ENCODE measurements at regions not wholly inside any gene's neighbourhood (a gene's known extent, or its start where the extent isn't known, plus 50 kb on each side); places are given as distances from the start of the nearest gene placed in this dataset.

- intact Hi-C loops (cut with DNase I; ENCODE audit: low total_unique reads) = no loop called here
- TF ChIP-seq, protein P1, sequence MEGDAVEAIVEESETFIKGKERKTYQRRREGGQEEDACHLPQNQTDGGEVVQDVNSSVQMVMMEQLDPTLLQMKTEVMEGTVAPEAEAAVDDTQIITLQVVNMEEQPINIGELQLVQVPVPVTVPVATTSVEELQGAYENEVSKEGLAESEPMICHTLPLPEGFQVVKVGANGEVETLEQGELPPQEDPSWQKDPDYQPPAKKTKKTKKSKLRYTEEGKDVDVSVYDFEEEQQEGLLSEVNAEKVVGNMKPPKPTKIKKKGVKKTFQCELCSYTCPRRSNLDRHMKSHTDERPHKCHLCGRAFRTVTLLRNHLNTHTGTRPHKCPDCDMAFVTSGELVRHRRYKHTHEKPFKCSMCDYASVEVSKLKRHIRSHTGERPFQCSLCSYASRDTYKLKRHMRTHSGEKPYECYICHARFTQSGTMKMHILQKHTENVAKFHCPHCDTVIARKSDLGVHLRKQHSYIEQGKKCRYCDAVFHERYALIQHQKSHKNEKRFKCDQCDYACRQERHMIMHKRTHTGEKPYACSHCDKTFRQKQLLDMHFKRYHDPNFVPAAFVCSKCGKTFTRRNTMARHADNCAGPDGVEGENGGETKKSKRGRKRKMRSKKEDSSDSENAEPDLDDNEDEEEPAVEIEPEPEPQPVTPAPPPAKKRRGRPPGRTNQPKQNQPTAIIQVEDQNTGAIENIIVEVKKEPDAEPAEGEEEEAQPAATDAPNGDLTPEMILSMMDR (IDR thresholded peaks at IDR 0.05) = no peak
- no peak for TF ChIP-seq POLR2A (IDR thresholded peaks at IDR 0.05)
- 70 to 76% methylated on average over 2 of the region's 2 CpGs for WGBS, 2 donors
- no peak overlapping the region for H3K4me3 ChIP-seq (ENCODE audit: low read depth, poor library complexity, severe bottlenecking)
- no peak for DNase-seq (ENCODE audit: low spot score in 2 of 2)
These were observed 210.2 kb upstream of the ITGA1 start for GRCh38 chr5:52577546-52577945.

DNA sequence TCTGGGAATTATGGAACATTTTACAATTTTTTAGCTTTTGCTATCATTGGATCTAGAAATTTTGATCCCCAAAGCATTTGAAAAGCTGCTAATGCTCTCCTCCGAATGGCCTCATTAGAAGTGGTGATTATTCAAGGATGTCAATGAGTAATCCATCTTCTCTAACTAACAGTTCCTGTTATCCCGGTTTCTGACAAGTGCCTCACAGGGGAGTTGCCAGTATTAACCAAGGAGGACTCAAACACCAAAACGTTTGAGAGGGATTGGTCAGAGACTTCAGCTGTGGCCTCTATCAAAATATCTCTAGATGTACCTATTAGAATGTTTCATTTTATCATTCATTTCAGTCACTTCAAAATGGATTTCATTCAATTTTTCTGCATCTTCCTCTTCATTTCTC, 208.3 kb upstream of the ITGA1 start:
- no peak for DNase-seq (ENCODE audit: low spot score in 2 of 2)
- H3K4me3 ChIP-seq (ENCODE audit: low read depth, poor library complexity, severe bottlenecking) = no peak overlapping the region
- intact Hi-C loops (cut with DNase I; ENCODE audit: low total_unique reads) = no loop called here
- TF ChIP-seq, protein P1 (IDR thresholded peaks at IDR 0.05) = no peak
- TF ChIP-seq POLR2A (IDR thresholded peaks at IDR 0.05) = no peak
- WGBS, 2 donors = 19 to 26% methylated on average over 3 of the region's 3 CpGs

DNA sequence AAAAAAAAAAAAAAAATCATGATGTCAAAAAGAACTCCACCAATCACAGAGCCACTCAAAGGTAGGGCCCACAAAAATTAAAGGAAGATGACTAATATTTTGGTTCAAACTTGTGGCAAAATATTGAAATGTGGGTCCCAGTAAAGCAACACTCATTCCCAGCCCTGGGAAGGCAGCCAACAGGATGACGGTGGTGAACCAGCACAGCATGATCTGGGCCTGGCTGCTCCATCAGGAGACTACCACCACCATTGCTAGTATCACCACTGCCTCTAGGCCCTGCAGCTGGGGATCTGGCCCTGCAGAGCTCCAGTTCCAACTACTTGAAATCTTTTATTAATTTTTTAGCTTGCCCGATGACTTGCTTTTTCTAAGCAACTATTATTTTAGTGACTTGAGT, 206.8 kb upstream of the ITGA1 start:
- intact Hi-C loops (cut with DNase I; ENCODE audit: low total_unique reads) = no loop called here
- H3K4me3 ChIP-seq (ENCODE audit: low read depth, poor library complexity, severe bottlenecking) = no peak overlapping the region
- no peak for DNase-seq (ENCODE audit: low spot score in 2 of 2)
- WGBS, 2 donors = 70 to 73% methylated on average over 2 of the region's 2 CpGs
- TF ChIP-seq POLR2A (IDR thresholded peaks at IDR 0.05) = no peak
- TF ChIP-seq, protein P1 (IDR thresholded peaks at IDR 0.05) = no peak

DNA sequence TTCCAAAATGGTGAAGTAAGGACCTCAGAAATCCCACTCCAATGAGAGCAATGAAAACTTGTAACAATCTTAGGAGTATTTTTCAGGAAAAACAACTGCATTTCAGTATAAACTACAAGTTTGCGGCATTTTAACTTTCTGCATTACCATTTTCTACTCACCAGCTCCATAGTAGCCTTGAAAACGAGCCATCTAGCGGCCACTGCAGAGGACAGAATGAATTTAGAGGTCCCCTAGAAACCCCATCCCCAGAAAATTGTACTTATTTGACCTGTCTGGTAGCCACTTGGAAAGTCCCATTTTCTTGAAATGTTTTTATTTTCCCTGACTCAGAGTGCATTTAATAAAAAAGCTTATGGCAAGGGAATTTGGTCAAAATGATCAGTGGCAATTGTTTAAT, 205.4 kb upstream of the ITGA1 start:
- no peak overlapping the region for H3K4me3 ChIP-seq (ENCODE audit: low read depth, poor library complexity, severe bottlenecking)
- no peak for DNase-seq (ENCODE audit: low spot score in 2 of 2)
- TF ChIP-seq, protein P1 (IDR thresholded peaks at IDR 0.05) = no peak
- no peak for TF ChIP-seq POLR2A (IDR thresholded peaks at IDR 0.05)
- intact Hi-C loops (cut with DNase I; ENCODE audit: low total_unique reads) = no loop called here
- 69 to 73% methylated on average over 3 of the region's 3 CpGs for WGBS, 2 donors

DNA sequence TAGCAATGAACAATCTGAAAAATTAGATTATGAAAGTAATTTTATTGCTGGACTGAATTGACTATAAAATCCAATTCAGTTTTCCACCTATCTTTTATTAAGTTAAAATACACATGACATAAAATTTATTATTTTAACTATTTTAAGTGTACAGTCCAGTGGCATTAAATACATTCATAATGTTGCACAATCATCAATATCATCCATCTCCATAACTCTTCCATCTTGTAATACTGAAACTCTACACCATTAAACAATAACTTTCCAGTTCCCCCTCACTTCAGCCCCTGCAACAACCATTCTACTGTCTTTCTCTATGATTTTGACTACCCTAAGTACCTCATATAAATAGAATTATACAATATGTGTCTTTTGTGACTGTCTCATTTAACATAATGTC, 200.6 kb upstream of the ITGA1 start:
- no peak overlapping the region for H3K4me3 ChIP-seq (ENCODE audit: low read depth, poor library complexity, severe bottlenecking)
- no peak for TF ChIP-seq POLR2A (IDR thresholded peaks at IDR 0.05)
- TF ChIP-seq, protein P1 (IDR thresholded peaks at IDR 0.05) = no peak
- intact Hi-C loops (cut with DNase I; ENCODE audit: low total_unique reads) = no loop called here

DNA sequence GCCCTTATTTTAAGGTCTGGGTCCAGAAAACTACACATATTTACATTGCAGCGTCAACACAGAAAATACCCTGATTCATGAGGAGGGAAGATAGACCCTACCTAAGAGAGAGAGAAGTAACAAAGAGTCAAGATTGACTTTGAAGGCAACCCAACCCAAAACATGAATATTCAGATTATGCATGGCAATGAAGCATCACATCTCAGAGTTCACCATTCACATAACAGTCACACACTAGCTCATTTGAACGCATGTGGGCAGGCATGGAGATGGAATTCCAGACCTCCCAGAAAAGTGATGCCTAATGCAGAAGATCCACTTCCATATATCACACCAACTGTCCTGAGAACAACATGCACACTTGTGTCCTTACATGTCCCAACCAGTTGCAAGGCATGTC, 190.1 kb upstream of the ITGA1 start:
- intact Hi-C loops (cut with DNase I; ENCODE audit: low total_unique reads) = no loop called here
- no peak for TF ChIP-seq POLR2A (IDR thresholded peaks at IDR 0.05)
- TF ChIP-seq, protein P1 (IDR thresholded peaks at IDR 0.05) = no peak
- WGBS, 2 donors = 90 to 93% methylated on average over 2 of the region's 2 CpGs
- no peak for DNase-seq (ENCODE audit: low spot score in 2 of 2)
- no peak overlapping the region for H3K4me3 ChIP-seq (ENCODE audit: low read depth, poor library complexity, severe bottlenecking)

More for the DNA sequence above, 200.6 kb upstream of the ITGA1 start:
- no peak for DNase-seq (ENCODE audit: low spot score in 2 of 2)
